HG03460 (cell line): ENCODE measurements at regions not wholly inside any gene's neighbourhood (a gene's known extent, or its start where the extent isn't known, plus 50 kb on each side); places are given as distances from the start of the nearest gene placed in this dataset.

ENCODE experiments used
- ATAC-seq: cut with Tn5 transposase; IDR thresholded peaks from one replicate; pipeline ENCODE4 v1.9.1; 2021; ENCODE audit not compliant: unreplicated experiment

- no peak for ATAC-seq
Measured at GRCh38 chr5:143870362-143870761, 58.4 kb downstream of the HMHB1 start.

GRCh38 chr5:143870871-143871632 lies 59.1 kb downstream of the HMHB1 start:
- no peak for ATAC-seq

DNA sequence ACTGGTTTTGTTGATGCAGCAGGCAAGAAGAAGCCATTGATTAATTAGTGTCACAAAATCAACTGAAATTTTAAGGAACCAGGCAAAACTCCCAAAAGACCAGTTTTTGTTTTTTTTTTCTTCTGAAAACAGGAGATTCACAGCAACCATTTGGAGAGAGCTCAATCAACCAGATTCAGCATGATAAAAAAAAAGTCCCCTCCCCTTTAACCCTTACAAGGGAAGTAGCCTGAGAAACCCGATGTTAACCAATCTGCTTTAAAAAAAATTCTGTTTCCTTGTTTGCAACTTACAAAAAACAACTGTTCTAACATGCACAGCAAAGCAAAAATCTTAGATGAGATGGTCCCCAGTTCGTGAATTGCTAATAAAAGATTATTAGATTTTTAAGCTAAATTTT lies 59.7 kb downstream of the HMHB1 start:
- ATAC-seq, result no peak

- no peak for ATAC-seq
Measured at GRCh38 chr5:143874312-143874711, 62.4 kb downstream of the HMHB1 start.

GRCh38 chr5:143877196-143877595 lies 65.2 kb downstream of the HMHB1 start:
- ATAC-seq, result no peak

GRCh38 chr5:143878430-143878829 lies 66.5 kb downstream of the HMHB1 start:
- ATAC-seq, result no peak

DNA sequence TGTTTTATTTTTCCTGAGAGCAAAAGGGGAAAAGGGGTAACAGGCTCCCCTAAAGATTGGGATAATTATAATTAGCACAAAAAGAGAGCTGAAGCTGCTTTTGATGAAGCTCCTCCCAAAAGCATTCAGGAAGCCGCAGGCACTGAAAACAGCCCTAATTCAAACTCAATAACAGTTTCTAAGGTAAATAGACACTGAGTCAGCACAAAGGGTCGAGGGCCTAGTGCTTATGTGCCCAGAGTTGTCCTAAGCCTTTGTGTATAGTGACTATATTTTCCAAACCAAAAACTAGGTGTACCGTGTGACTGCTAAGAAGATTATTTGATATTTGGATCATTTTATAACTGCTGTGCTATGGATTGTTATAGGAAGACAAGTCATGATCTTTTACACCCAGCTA lies 67.7 kb downstream of the HMHB1 start:
- ATAC-seq, result no peak

DNA sequence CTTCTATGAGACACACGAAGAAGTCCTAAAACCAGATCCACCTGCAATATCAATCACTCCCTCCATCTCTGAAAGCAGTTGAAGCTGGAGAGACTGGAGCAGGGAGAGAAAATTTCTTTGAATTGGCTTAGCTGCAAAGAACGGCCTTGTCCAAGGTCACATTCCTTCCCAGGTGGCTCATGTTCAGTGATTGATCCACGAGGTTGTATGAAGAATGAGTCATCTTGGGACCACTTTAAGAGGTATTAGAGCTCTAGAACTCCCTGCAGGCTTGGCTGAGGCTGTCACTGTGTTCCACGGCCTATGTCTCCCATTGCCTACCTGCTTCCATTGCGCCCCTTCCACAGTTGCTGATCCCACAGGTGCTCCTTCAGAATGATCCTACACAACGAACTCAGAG lies 68.2 kb downstream of the HMHB1 start:
- no peak for ATAC-seq

GRCh38 chr5:143882520-143882919 lies 70.6 kb downstream of the HMHB1 start:
- no peak for ATAC-seq

DNA sequence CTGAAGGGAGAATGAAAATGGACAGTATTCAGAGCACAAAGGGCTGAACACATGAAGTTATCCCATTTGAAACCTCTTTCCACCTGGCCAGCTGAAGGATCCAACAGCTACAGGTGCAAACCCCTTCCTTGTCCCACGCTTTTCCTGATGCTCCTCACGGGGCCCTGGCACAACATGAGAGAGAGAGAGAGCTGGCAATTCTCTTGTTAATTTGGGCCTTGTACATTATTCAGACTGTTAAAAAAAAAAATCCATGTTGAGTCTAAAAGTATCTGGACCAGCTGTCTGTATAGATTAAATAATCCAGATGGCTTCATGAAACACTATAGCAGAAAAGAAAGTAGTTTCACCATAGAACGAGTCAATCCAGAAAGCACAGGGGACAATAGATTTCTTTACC lies 74.1 kb downstream of the HMHB1 start:
- no peak for ATAC-seq

DNA sequence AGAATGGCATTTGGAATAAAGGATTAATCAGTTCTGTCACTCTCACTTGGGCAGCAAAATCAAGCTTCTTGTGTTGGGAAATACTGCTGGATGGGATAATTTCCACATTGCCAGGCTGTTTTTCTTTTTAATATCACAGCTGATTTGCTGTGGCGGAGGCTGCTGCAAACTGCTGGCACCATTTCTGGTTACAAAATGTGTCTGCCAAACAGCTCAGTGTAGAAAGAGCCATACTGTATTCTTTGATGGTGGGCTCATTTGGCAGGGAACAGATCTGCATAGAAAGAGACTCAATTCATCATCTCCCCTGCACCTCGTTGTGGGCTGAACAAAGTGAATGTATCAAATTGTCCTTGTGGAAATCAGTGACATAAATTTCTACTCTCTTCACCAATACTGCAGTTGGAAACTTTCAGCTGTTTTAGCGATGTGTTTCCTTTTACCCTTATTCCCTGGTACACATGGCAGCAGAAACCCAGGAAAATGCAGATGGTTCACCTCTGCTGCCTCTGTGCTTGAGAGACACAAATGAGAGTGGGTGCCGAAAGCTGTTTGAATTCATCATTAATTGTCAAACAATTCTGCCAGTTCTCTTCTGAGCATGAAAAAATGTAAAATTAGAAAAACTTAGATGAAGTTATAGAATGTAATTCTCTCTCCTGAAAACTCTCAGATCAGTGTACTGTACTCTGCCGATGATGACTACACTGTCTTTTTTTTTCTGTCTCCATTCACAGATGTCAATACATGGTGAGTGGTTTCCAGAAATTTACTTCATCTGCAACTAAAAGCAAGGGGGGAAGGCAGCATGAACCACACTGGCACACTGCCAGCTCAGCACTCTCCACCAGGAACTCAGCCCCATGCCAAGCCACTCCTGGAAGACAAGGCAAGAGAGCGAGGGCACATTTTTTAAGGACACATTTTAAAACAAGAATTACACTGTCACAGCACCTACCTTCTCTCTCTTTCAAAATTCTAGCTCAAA lies 75.0 kb downstream of the HMHB1 start:
- ATAC-seq, result no peak

DNA sequence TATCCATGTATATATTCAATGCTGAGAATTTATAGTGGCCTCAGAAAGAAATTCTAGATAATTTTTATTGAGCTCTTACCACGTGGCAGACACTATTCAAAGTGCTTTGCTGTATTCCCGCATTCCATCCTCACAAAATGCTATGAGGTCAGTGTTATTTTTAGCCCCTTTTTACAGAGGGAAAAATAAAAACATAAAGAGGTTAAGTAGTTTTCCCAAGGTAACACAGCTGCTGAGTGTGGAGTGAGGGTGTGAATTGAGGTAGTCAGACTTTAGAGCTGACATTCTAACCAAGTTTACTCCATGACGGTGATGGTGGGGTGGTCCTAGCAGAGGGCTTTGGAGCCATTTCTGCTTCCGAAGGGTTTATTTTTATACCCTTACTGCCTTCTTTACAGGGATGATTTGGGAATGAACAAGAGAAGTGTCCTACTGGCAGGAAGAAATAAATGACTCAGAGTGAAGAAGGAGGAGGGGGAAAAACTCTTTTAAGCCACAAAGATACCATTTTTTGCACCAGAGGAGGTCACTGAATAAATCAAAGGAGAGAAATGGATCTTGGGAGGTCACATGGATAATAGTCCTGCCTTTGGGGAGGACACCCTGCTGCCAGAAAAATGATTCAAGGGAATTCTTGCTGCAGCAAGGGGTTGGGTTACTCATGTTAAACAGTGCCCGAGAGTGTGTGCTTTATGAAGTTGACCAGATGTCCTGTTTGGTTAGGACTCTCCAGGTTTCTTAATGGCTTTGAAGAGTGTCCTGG lies 76.1 kb downstream of the HMHB1 start:
- no peak for ATAC-seq

DNA sequence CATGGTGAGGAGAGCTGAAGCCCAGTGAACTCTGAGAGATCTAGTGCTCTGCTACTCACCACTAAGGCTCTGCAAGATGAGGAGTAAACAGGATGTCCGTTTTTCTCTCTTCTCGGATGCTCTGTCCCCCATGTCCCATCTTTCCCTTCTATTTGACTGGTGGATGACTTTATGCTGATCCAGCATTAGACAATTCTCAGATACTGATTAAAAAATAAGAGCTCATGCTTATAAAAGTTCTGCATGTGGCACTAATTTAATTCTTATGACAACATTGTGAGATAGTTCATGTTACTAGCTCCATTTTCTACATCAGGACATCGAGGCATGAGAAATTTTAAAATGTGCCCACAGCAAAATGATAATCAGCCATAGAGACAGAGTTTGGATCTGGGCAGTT lies 77.0 kb downstream of the HMHB1 start:
- ATAC-seq, result no peak

GRCh38 chr5:143889986-143890385 lies 78.0 kb downstream of the HMHB1 start:
- no peak for ATAC-seq

DNA sequence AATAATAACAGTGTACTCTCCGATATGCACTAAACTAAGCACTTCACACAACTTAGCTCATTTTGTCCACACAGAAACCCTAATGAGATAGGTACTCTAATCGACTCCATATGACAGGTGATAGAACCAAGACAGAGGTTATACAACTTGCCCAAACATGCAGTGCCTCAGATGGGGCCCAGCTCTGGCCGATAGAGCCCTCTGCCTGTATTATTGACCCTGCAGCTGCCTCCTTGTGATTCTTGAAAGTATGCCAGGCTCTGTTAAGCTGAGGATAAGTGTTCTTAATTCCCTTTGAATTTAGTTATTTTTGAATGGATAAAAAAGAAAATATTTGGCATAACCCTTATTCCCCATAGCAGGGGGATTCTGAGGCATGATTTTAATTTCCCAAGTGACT lies 78.5 kb downstream of the HMHB1 start:
- no peak for ATAC-seq

DNA sequence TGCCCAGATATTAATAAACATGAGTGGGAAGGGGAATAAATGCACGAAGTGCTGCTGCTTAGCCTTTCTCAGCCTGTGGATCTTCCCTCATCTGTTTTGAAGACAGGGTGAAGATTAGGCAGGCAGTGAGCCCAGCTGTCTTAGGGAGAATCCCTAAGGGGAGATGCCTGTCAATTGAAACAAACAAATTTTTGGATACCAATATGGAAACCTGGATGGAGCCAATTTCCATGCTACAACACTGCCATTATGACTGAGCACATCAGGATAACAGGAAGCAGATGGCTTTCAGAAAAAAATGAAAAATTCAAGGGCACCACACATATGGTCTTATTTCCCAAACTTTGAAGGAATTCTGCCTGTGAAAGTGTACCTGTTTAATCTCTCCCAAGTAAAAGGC lies 80.3 kb downstream of the HMHB1 start:
- ATAC-seq, result no peak

DNA sequence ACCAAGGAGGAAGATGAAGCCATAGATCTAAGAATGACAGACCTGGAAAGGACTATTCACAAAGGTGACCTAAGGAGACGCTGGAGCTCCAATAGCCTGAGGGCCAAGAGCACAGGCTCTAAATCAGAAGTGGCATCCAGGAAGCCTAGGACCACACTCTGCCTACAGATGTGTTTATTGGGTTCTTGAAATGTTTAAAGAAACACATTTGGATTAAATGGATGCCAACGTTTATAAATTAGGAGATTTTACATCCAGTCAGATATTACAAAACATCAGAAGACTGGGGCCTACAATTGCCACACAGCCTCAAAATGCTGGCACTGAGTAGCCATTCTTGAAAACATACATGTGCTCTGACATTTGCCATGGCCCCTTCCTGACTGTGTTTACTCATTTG lies 80.9 kb downstream of the HMHB1 start:
- ATAC-seq, result no peak

DNA sequence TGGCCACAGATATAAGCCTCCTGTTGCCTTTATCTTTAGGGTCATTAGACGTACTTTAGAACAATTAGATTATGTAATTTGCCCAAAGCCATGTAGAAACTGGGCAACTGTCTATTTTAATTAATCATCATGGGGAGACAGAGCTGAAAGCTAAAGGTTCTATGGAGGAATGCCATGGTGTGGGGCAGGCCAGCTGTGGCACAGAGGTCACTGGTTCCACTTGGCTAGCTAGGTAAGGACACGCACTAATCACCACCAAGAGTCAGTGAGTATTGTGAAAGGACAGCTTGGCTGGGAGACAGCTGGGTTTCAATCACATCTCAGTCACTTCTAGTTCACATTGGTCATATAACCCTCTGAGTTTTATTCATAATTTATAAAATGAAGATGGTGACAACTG lies 81.7 kb downstream of the HMHB1 start:
- ATAC-seq, result no peak

- ATAC-seq, result no peak
Measured at GRCh38 chr5:143896516-143896915, 84.6 kb downstream of the HMHB1 start.

GRCh38 chr5:143896966-143897365 lies 85.0 kb downstream of the HMHB1 start:
- ATAC-seq, result no peak

- no peak for ATAC-seq
Measured at GRCh38 chr5:143898381-143898780, 86.4 kb downstream of the HMHB1 start.
